SK-N-SH treated with all-trans-retinoic acid at 6 μM for 48 hours (cell line): ENCODE measurements at regions not wholly inside any gene's neighbourhood (a gene's known extent, or its start where the extent isn't known, plus 50 kb on each side); places are given as distances from the start of the nearest gene placed in this dataset.

Experiments used
- ATAC-seq: fragments of 200-7000 bp; cut with Tn5 transposase; 3 replicates; pipeline ENCODE4 v1.9.1; 2020; ENCODE audit warnings: mild to moderate bottlenecking, moderate library complexity
- ARNTL ChIP-seq: fragments of 450-650 bp; formaldehyde crosslinking; IDR thresholded peaks from 2 replicates; pipeline ENCODE4 v1.5.0; 2020; ENCODE audit warnings: low read depth, mild to moderate bottlenecking, moderate library complexity, borderline replicate concordance
- BACH2 ChIP-seq: fragments of 250-450 bp; sonication (Bioruptor Pico); IDR thresholded peaks from 2 replicates; pipeline ENCODE4 v1.9.0; 2021; ENCODE audit warnings: mild to moderate bottlenecking, borderline replicate concordance
- CSDC2 ChIP-seq: fragments of 250-450 bp; sonication (Bioruptor Pico); IDR thresholded peaks from 2 replicates; pipeline ENCODE4 v1.5.0; 2020; ENCODE audit warnings: mild to moderate bottlenecking, moderate library complexity
- ESRRG ChIP-seq: fragments of 250-450 bp; sonication (Bioruptor Pico); IDR thresholded peaks from 2 replicates; pipeline ENCODE4 v1.6.1; 2021; ENCODE audit warnings: mild to moderate bottlenecking
- GLIS3 ChIP-seq: fragments of 250-450 bp; sonication (Bioruptor Pico); IDR thresholded peaks from 2 replicates; pipeline ENCODE4 v1.5.0; 2020; ENCODE audit warnings: mild to moderate bottlenecking, moderate library complexity
- ISL1 ChIP-seq: fragments of 250-450 bp; sonication (Bioruptor Pico); IDR thresholded peaks from 2 replicates; pipeline ENCODE4 v2.1.2; 2022; ENCODE audit warnings: mild to moderate bottlenecking, moderate library complexity
- PPARA ChIP-seq: fragments of 250-450 bp; sonication (Bioruptor Pico); IDR thresholded peaks from 2 replicates; pipeline ENCODE4 v1.5.0; 2020; ENCODE audit warnings: mild to moderate bottlenecking, borderline replicate concordance
- RARB ChIP-seq: fragments of 250-450 bp; sonication (Bioruptor Pico); IDR thresholded peaks from 2 replicates; pipeline ENCODE4 v1.8.0; 2021; ENCODE audit warnings: mild to moderate bottlenecking, moderate library complexity
- TCF4 ChIP-seq: fragments of 250-450 bp; sonication (Bioruptor Pico); IDR thresholded peaks from 2 replicates; pipeline ENCODE4 v1.8.0; 2021; ENCODE audit warnings: mild to moderate bottlenecking, moderate library complexity, borderline replicate concordance
- TOX ChIP-seq: fragments of 250-450 bp; sonication (Bioruptor Pico); IDR thresholded peaks from 2 replicates; pipeline ENCODE4 v1.8.0; 2021; ENCODE audit warnings: mild to moderate bottlenecking, moderate library complexity, borderline replicate concordance
- TSHZ2 ChIP-seq: fragments of 250-450 bp; sonication (Bioruptor Pico); IDR thresholded peaks from 2 replicates; pipeline ENCODE4 v1.5.0; 2020; ENCODE audit warnings: mild to moderate bottlenecking, moderate library complexity
- ZFP3 ChIP-seq: fragments of 250-450 bp; sonication (Bioruptor Pico); IDR thresholded peaks from 2 replicates; pipeline ENCODE4 v1.5.0; 2020; ENCODE audit warnings: mild to moderate bottlenecking, moderate library complexity
- ZFP30 ChIP-seq: fragments of 450-650 bp; formaldehyde crosslinking; IDR thresholded peaks from 2 replicates; pipeline ENCODE4 v1.5.0; 2022; ENCODE audit warnings: mild to moderate bottlenecking, moderate library complexity
- ZNF565 ChIP-seq: fragments of 450-650 bp; formaldehyde crosslinking; conservative IDR thresholded peaks from 2 replicates; pipeline ENCODE4 v1.5.0; 2020; ENCODE audit warnings: low read depth, mild to moderate bottlenecking, moderate library complexity
- ZNF70 ChIP-seq: fragments of 450-650 bp; formaldehyde crosslinking; IDR thresholded peaks from 2 replicates; pipeline ENCODE4 v1.5.0; 2020; ENCODE audit warnings: mild to moderate bottlenecking, moderate library complexity
- ZNF8 ChIP-seq: fragments of 450-650 bp; formaldehyde crosslinking; IDR thresholded peaks from 2 replicates; pipeline ENCODE4 v1.5.0; 2020; ENCODE audit warnings: mild to moderate bottlenecking, moderate library complexity
- TF ChIP-seq, protein P1 (sequence below): fragments of 250-450 bp; sonication (Bioruptor Pico); IDR thresholded peaks from 2 replicates; pipeline ENCODE4 v1.5.1; 2020; ENCODE audit warnings: low read depth, mild to moderate bottlenecking, moderate library complexity
- TF ChIP-seq, protein P2 (sequence below): fragments of 250-450 bp; sonication (Bioruptor Pico); IDR thresholded peaks from 2 replicates; pipeline ENCODE4 v1.5.1; 2021; ENCODE audit warnings: mild to moderate bottlenecking, moderate library complexity
- TF ChIP-seq, protein P3 (sequence below): fragments of 250-450 bp; sonication (Bioruptor Pico); IDR thresholded peaks from 2 replicates; pipeline ENCODE4 v1.8.0; 2021; ENCODE audit warnings: low read depth, mild to moderate bottlenecking, moderate library complexity, borderline replicate concordance
- TF ChIP-seq, protein P4 (sequence below): fragments of 250-450 bp; sonication (Bioruptor Pico); IDR thresholded peaks from 2 replicates; pipeline ENCODE4 v1.8.0; 2020; ENCODE audit warnings: mild to moderate bottlenecking, moderate library complexity, borderline replicate concordance

DNA sequence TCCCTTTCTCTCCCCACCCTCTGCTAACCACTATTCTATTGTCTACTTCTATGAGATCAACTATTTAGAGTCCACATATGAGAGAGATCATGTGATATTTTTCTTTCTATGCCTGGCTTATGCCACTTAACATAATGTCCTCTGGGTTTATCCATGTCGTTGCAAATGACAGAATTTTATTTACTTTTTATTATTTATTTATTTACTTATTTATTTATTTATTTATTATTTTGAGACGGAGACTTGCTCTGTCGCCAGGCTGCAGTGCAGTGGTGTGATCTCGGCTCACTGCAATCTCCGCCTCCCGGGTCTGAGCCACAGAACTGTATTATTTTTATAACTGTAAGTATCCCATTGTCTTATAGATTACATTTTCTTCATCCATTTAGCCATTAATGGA, 443.4 kb upstream of the CDH19 start:
- no peak for TF ChIP-seq RARB
- no peak for TF ChIP-seq ZNF70 (CRISPR knock-in tag)
- no peak for TF ChIP-seq ZFP30 (CRISPR knock-in tag)
- TF ChIP-seq CSDC2 (CRISPR knock-in tag) = no peak
- no peak for TF ChIP-seq TSHZ2
- no peak for ATAC-seq

GRCh38 chr18:67043276-67043675, 439.4 kb upstream of the CDH19 start:
- TF ChIP-seq, protein P1, sequence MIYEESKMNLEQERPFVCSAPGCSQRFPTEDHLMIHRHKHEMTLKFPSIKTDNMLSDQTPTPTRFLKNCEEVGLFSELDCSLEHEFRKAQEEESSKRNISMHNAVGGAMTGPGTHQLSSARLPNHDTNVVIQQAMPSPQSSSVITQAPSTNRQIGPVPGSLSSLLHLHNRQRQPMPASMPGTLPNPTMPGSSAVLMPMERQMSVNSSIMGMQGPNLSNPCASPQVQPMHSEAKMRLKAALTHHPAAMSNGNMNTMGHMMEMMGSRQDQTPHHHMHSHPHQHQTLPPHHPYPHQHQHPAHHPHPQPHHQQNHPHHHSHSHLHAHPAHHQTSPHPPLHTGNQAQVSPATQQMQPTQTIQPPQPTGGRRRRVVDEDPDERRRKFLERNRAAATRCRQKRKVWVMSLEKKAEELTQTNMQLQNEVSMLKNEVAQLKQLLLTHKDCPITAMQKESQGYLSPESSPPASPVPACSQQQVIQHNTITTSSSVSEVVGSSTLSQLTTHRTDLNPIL (CRISPR knock-in tag) = no peak
- TF ChIP-seq TSHZ2 = no peak
- no peak for TF ChIP-seq ZFP30 (CRISPR knock-in tag)
- no peak for TF ChIP-seq ZNF8 (CRISPR knock-in tag)
- no peak for TF ChIP-seq TCF4 (CRISPR knock-in tag)
- no peak for TF ChIP-seq RARB
- no peak for TF ChIP-seq PPARA (CRISPR knock-in tag)
- no peak for TF ChIP-seq ARNTL (CRISPR knock-in tag)
- no peak for TF ChIP-seq ZFP3 (CRISPR knock-in tag)
- TF ChIP-seq TOX = no peak
- no peak for ATAC-seq

DNA sequence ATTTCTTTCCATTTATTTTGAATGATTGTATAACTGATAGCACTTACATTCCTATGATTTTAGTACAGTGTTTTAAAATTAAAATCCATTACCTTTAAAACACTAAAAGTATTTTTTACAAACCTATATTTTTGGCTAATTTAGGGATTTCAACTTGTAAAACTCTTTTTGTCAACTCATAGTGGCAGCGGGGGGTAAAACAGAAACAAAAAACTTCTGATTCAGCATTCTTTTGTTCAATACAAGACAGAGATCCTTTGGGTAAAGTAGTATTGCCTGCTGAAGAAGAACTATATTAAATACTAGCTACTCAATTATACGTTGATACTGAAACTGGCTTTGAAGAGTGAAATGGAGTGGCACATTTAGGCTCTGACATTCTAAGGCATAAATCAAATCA, 437.4 kb upstream of the CDH19 start:
- no peak for TF ChIP-seq BACH2 (CRISPR knock-in tag)
- TF ChIP-seq ESRRG = no peak
- no peak for TF ChIP-seq TSHZ2
- TF ChIP-seq, protein P2, sequence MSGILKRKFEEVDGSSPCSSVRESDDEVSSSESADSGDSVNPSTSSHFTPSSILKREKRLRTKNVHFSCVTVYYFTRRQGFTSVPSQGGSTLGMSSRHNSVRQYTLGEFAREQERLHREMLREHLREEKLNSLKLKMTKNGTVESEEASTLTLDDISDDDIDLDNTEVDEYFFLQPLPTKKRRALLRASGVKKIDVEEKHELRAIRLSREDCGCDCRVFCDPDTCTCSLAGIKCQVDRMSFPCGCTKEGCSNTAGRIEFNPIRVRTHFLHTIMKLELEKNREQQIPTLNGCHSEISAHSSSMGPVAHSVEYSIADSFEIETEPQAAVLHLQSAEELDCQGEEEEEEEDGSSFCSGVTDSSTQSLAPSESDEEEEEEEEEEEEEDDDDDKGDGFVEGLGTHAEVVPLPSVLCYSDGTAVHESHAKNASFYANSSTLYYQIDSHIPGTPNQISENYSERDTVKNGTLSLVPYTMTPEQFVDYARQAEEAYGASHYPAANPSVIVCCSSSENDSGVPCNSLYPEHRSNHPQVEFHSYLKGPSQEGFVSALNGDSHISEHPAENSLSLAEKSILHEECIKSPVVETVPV (CRISPR knock-in tag) = no peak
- TF ChIP-seq, protein P1 (CRISPR knock-in tag) = no peak
- no peak for TF ChIP-seq RARB
- TF ChIP-seq TCF4 (CRISPR knock-in tag) = no peak
- TF ChIP-seq GLIS3 (CRISPR knock-in tag) = no peak
- no peak for TF ChIP-seq ZNF70 (CRISPR knock-in tag)
- TF ChIP-seq, protein P3, sequence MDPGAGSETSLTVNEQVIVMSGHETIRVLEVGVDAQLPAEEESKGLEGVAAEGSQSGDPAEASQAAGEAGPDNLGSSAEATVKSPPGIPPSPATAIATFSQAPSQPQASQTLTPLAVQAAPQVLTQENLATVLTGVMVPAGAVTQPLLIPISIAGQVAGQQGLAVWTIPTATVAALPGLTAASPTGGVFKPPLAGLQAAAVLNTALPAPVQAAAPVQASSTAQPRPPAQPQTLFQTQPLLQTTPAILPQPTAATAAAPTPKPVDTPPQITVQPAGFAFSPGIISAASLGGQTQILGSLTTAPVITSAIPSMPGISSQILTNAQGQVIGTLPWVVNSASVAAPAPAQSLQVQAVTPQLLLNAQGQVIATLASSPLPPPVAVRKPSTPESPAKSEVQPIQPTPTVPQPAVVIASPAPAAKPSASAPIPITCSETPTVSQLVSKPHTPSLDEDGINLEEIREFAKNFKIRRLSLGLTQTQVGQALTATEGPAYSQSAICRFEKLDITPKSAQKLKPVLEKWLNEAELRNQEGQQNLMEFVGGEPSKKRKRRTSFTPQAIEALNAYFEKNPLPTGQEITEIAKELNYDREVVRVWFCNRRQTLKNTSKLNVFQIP = no peak
- TF ChIP-seq, protein P4, sequence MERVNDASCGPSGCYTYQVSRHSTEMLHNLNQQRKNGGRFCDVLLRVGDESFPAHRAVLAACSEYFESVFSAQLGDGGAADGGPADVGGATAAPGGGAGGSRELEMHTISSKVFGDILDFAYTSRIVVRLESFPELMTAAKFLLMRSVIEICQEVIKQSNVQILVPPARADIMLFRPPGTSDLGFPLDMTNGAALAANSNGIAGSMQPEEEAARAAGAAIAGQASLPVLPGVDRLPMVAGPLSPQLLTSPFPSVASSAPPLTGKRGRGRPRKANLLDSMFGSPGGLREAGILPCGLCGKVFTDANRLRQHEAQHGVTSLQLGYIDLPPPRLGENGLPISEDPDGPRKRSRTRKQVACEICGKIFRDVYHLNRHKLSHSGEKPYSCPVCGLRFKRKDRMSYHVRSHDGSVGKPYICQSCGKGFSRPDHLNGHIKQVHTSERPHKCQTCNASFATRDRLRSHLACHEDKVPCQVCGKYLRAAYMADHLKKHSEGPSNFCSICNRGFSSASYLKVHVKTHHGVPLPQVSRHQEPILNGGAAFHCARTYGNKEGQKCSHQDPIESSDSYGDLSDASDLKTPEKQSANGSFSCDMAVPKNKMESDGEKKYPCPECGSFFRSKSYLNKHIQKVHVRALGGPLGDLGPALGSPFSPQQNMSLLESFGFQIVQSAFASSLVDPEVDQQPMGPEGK (CRISPR knock-in tag) = no peak
- TF ChIP-seq ARNTL (CRISPR knock-in tag) = no peak
- TF ChIP-seq ZFP3 (CRISPR knock-in tag) = no peak
- TF ChIP-seq ISL1 (CRISPR knock-in tag) = no peak
- TF ChIP-seq ZNF565 (CRISPR knock-in tag) = no peak
- TF ChIP-seq TOX = no peak
- ATAC-seq = no peak
